ENCODE measurements at regions not wholly inside any gene's neighbourhood (a gene's known extent, or its start where the extent isn't known, plus 50 kb on each side); places are given as distances from the start of the nearest gene placed in this dataset.

DNA sequence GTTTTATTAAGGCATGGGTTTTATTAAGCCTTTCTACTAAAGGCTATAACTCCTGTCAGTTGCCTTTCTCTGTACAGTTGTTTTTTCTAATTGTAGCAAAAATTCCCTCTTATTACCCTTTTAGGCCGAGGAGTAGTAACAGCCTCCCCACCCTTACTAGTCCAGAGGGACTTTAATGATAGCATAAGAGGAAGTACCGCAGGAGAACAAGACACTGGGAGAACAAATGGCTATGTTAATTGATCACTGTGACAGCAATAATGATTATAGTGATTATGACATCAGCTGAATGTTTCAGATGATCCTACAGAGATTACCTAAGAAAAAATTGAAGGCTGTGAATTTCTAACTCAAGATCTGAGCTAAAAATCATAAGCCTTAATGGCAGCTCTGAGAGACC lies 383.0 kb upstream of the PTBP2 start:
- H3K79me2 ChIP-seq (ENCODE audit: control insufficient read depth, insufficient read depth, low read length) = no peaks in the 10 kb centered on the region
- DNase-seq (ENCODE audit: low read depth, low spot score) (no peak), FAIRE-seq (no peak)
- no peak overlapping the region for H3K4me3 ChIP-seq (ENCODE audit: control insufficient read depth in 2 of 3, extremely low read depth in 1 of 3, insufficient read depth in 2 of 3, low read depth in 1 of 3, low read length in 3 of 3)
- H4K20me1 ChIP-seq (ENCODE audit: control insufficient read depth, extremely low read depth, insufficient read depth, low read length) = no peaks in the 10 kb centered on the region
- H3K4me1 ChIP-seq (ENCODE audit: control insufficient read depth, extremely low read depth, insufficient read depth, low read length) = no peaks in the 10 kb centered on the region
- H3K9ac ChIP-seq (ENCODE audit: control insufficient read depth, extremely low read depth, insufficient read depth, low read length) = no peak overlapping the region
- H3K9me1 ChIP-seq (ENCODE audit: control insufficient read depth, extremely low read depth, insufficient read depth, low read length) = no peaks in the 10 kb centered on the region
- H2AFZ ChIP-seq (ENCODE audit: control insufficient read depth, low read length) = no peak overlapping the region
- H3K27me3 ChIP-seq (ENCODE audit: control insufficient read depth, extremely low read depth, insufficient read depth, low read length) = no peaks in the 10 kb centered on the region
- H3K36me3 ChIP-seq (ENCODE audit: control insufficient read depth in 2 of 2, extremely low read depth in 1 of 2, insufficient read depth in 2 of 2, low read length in 2 of 2) = no peaks in the 10 kb centered on the region
- dilution Hi-C loops (cut with MboI; ENCODE audit: extremely low pct_ligation_motif_present, low sequenced_read_pairs) = no loop called here
- H3K27ac ChIP-seq (ENCODE audit: control insufficient read depth, insufficient read depth, low read length) = no peak overlapping the region
- no peak for TF ChIP-seq CTCF (optimal IDR thresholded peaks at IDR 0.05 in 1 of 3, IDR thresholded peaks at IDR 0.05 in 1 of 3, conservative IDR thresholded peaks at IDR 0.05 in 1 of 3; ENCODE audit: extremely low read depth in 1 of 3, insufficient read depth in 2 of 3, low read length in 3 of 3)
- no peak overlapping the region for H3K4me2 ChIP-seq (ENCODE audit: control insufficient read depth, extremely low read depth, insufficient read depth, low read depth, low read length)
- no peaks in the 10 kb centered on the region for H3K9me3 ChIP-seq (ENCODE audit: control insufficient read depth, low read depth, low read length)

- Histone ChIP-seq H3K27me3 (ENCODE audit: control insufficient read depth, extremely low read depth, insufficient read depth, low read length) (no peaks in the 10 kb centered on the region), H3K36me3 (ENCODE audit: control insufficient read depth in 2 of 2, extremely low read depth in 1 of 2, insufficient read depth in 2 of 2, low read length in 2 of 2) (no peaks in the 10 kb centered on the region), H2AFZ (ENCODE audit: control insufficient read depth, low read length) (no peak overlapping the region), H3K4me1 (ENCODE audit: control insufficient read depth, extremely low read depth, insufficient read depth, low read length) (no peaks in the 10 kb centered on the region), H3K9me3 (ENCODE audit: control insufficient read depth, low read depth, low read length) (no peaks in the 10 kb centered on the region), H3K27ac (ENCODE audit: control insufficient read depth, insufficient read depth, low read length) (no peak overlapping the region), H3K4me2 (ENCODE audit: control insufficient read depth, extremely low read depth, insufficient read depth, low read depth, low read length) (no peak overlapping the region), H4K20me1 (ENCODE audit: control insufficient read depth, extremely low read depth, insufficient read depth, low read length) (no peaks in the 10 kb centered on the region), H3K79me2 (ENCODE audit: control insufficient read depth, insufficient read depth, low read length) (no peaks in the 10 kb centered on the region), H3K9ac (ENCODE audit: control insufficient read depth, extremely low read depth, insufficient read depth, low read length) (no peak overlapping the region), H3K4me3 (ENCODE audit: control insufficient read depth in 2 of 3, extremely low read depth in 1 of 3, insufficient read depth in 2 of 3, low read depth in 1 of 3, low read length in 3 of 3) (no peak overlapping the region), H3K9me1 (ENCODE audit: control insufficient read depth, extremely low read depth, insufficient read depth, low read length) (no peaks in the 10 kb centered on the region)
- FAIRE-seq = no peak
- no peak for TF ChIP-seq EZH2 (IDR thresholded peaks at IDR 0.05; ENCODE audit: low read length)
- no peak for TF ChIP-seq CTCF (optimal IDR thresholded peaks at IDR 0.05 in 1 of 3, IDR thresholded peaks at IDR 0.05 in 1 of 3, conservative IDR thresholded peaks at IDR 0.05 in 1 of 3; ENCODE audit: extremely low read depth in 1 of 3, insufficient read depth in 2 of 3, low read length in 3 of 3)
- dilution Hi-C loops (cut with MboI; ENCODE audit: extremely low pct_ligation_motif_present, low sequenced_read_pairs) = no loop called here
- DNase-seq (ENCODE audit: low read depth, low spot score) = no peak
These were observed 380.9 kb upstream of the PTBP2 start for GRCh38 chr1:96340686-96341085.

Data from keratinocyte (primary cell).